ENCODE measurements at regions not wholly inside any gene's neighbourhood (a gene's known extent, or its start where the extent isn't known, plus 50 kb on each side); places are given as distances from the start of the nearest gene placed in this dataset.

DNA sequence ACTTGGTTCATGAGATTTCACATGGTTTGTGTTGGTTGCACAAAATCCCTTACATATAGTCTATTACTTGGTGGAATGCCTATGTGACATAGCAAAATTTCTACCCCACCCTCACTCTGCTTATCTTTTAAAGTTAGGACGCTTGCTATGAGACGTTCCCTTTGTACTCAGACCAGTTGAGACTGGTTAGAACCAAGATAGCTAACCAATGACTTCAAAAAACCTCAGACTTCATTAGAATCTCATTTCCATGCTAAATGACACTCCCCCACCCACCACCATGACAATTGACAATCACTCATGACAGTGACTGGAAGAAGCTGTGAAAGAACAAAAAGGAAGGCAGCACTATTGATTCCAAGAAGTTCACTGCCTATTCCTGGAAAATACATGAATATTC is 313.6 kb downstream of the ETS1 start:
- dilution Hi-C loops (cut with HindIII; ENCODE audit: low sequenced_read_pairs, unreplicated experiment), result no loop called here
- H3K79me1 ChIP-seq (ENCODE audit: low read depth in 1 of 2, low read length in 2 of 2), result no peaks in the 10 kb centered on the region

More for the DNA sequence above, 313.6 kb downstream of the ETS1 start:
- WGBS, 2 experiments (ENCODE audit: extremely low coverage in 2 of 2, insufficient read length in 1 of 2), result no CpG with 5 or more reads among the region's 2 CpGs
- in situ Hi-C loops (cut with MboI; ENCODE audit: low sequenced_read_pairs) (no loop called here), intact Hi-C loops (cut with micrococcal nuclease) (no loop called here)
- DNase-seq, result no peak
- H3K36me3 ChIP-seq (ENCODE audit: control insufficient read depth, insufficient read depth, low read length), result no peaks in the 10 kb centered on the region
- no peak overlapping the region for H2AFZ ChIP-seq (replicated peaks; ENCODE audit: low read length, poor library complexity)
- H3K27me3 ChIP-seq (ENCODE audit: control insufficient read depth, insufficient read depth, low read length), result peaks cover 5% of the 10 kb centered on the region; the same call in 1 of the 2 replicates
- H2BK120ac ChIP-seq (ENCODE audit: low read depth, low read length), result no peak overlapping the region
- no peak overlapping the region for H3K27ac ChIP-seq (ENCODE audit: insufficient read depth, low read length)
- no peak overlapping the region for H3K4me3 ChIP-seq (ENCODE audit: insufficient read depth, low read depth, low read length)
- no peak overlapping the region for H3K23ac ChIP-seq (ENCODE audit: low read depth, low read length)
- H4K91ac ChIP-seq (ENCODE audit: insufficient read depth, low read depth, low read length), result no peak overlapping the region
- H3K4me1 ChIP-seq (ENCODE audit: control insufficient read depth, insufficient read depth, low read length), result no peaks in the 10 kb centered on the region
- TF ChIP-seq RAD21 (IDR thresholded peaks at IDR 0.05; ENCODE audit: low read length) (no peak), POLR2A (IDR thresholded peaks at IDR 0.05; ENCODE audit: low read depth, low read length) (no peak), CHD1 (IDR thresholded peaks at IDR 0.05; ENCODE audit: low read depth, low read length) (no peak), SMC3 (IDR thresholded peaks at IDR 0.05; ENCODE audit: low read depth, low read length) (no peak), NFE2L2 (IDR thresholded peaks at IDR 0.05; ENCODE audit: low read depth, low read length) (no peak), MAFK (IDR thresholded peaks at IDR 0.05; ENCODE audit: low read depth, low read length) (no peak), MAZ (IDR thresholded peaks at IDR 0.05; ENCODE audit: borderline replicate concordance, low read depth, low read length) (no peak), RFX5 (IDR thresholded peaks at IDR 0.05; ENCODE audit: low read depth, low read length) (no peak), RCOR1 (IDR thresholded peaks at IDR 0.05; ENCODE audit: insufficient replicate concordance, low read length) (no peak), FOS (IDR thresholded peaks at IDR 0.05; ENCODE audit: low read depth, low read length) (no peak)
- TF ChIP-seq, protein P1, sequence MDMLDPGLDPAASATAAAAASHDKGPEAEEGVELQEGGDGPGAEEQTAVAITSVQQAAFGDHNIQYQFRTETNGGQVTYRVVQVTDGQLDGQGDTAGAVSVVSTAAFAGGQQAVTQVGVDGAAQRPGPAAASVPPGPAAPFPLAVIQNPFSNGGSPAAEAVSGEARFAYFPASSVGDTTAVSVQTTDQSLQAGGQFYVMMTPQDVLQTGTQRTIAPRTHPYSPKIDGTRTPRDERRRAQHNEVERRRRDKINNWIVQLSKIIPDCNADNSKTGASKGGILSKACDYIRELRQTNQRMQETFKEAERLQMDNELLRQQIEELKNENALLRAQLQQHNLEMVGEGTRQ (IDR thresholded peaks at IDR 0.05; ENCODE audit: low read depth, low read length), result no peak
- TF ChIP-seq, protein P2, sequence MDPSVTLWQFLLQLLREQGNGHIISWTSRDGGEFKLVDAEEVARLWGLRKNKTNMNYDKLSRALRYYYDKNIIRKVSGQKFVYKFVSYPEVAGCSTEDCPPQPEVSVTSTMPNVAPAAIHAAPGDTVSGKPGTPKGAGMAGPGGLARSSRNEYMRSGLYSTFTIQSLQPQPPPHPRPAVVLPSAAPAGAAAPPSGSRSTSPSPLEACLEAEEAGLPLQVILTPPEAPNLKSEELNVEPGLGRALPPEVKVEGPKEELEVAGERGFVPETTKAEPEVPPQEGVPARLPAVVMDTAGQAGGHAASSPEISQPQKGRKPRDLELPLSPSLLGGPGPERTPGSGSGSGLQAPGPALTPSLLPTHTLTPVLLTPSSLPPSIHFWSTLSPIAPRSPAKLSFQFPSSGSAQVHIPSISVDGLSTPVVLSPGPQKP (IDR thresholded peaks at IDR 0.05; ENCODE audit: borderline replicate concordance, low read depth, low read length), result no peak
- H3K14ac ChIP-seq (replicated peaks; ENCODE audit: low read depth, low read length), result no peak overlapping the region
- H3K9me3 ChIP-seq (ENCODE audit: control insufficient read depth, insufficient read depth, low read length), result peaks cover 3% of the 10 kb centered on the region; the same call in 1 of the 2 replicates
- H4K20me1 ChIP-seq (ENCODE audit: insufficient read depth, low read length), result no peaks in the 10 kb centered on the region
- H3K4me2 ChIP-seq (ENCODE audit: low read depth, low read length), result no peak overlapping the region
- H2AK5ac ChIP-seq (ENCODE audit: low read depth, low read length), result no peak overlapping the region
- no peak overlapping the region for H2AK9ac ChIP-seq (replicated peaks; ENCODE audit: low read depth, low read length, poor library complexity)
- no TSS peak for BruUV-seq (replicated peaks)
- no peak overlapping the region for H2BK15ac ChIP-seq (ENCODE audit: low read depth, low read length)
- ATAC-seq (ENCODE audit: low read depth), result no peak
- POLR2A ChIA-PET (ENCODE audit: unreplicated experiment), result no interaction called here
- H3K4ac ChIP-seq (ENCODE audit: low read depth, low read length), result no peak overlapping the region
- H3K56ac ChIP-seq (ENCODE audit: extremely low read depth, insufficient read depth, low read length), result no peak overlapping the region
- H3K18ac ChIP-seq (ENCODE audit: low read depth, low read length), result no peak overlapping the region
- CTCF ChIA-PET, result interaction anchor here (0.8 kb wide), 1 partner anchor 10 kb away, joined by 4 read pairs; no protein-coding TSS in a partner anchor
- H3K9ac ChIP-seq (ENCODE audit: low read depth, low read length), result no peak overlapping the region
- no peak overlapping the region for H2BK5ac ChIP-seq (ENCODE audit: low read depth, low read length, poor library complexity, severe bottlenecking)
- no peak overlapping the region for H4K8ac ChIP-seq (ENCODE audit: low read depth in 2 of 2, low read length in 2 of 2)
- H4K5ac ChIP-seq (ENCODE audit: low read depth, low read length), result no peak overlapping the region
- H2BK20ac ChIP-seq (ENCODE audit: low read depth, low read length), result no peak overlapping the region
- H3K9me1 ChIP-seq (ENCODE audit: insufficient read depth, low read length), result no peaks in the 10 kb centered on the region
